ENCODE measurements at regions not wholly inside any gene's neighbourhood (a gene's known extent, or its start where the extent isn't known, plus 50 kb on each side); places are given as distances from the start of the nearest gene placed in this dataset.

DNA sequence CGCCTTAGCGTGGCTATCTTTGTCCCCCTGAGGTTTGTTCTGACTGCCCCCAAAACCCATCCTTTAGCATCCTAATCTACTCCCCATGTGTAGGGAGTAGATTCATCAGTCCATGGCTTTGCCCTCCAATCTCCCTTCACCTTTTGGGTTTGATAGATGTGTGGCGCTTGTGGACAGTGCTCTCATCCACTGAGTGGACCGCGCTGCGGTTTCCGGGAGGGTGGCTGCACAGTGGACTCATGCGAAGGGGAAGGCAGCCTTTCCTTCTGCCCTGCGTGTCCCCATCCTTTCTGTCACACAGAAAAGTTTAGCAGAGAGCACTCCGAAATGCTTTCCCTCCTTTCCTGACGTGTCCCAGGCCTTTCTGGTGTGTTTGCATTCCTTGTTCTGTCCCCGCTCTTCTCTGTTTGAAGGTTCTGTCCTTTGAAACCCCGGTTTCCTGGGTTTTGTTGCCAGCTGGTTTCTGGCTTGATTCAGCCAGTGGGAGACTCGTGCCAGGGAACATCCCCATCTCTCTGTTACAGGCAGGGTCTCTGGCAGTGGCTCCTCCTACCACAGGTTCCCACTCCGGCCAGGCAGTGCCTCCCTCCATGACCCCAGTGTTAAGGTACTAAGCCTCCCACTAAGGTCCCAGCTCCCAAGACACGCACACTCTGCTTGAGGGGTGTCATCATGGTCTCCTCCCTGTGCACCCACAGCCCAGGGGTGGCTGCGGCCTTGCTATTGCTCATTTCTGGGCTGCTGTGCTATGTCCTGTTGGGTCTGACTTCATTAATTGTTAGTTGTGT is 547.7 kb upstream of the DPP6 start:
- TF ChIP-seq, protein P1, sequence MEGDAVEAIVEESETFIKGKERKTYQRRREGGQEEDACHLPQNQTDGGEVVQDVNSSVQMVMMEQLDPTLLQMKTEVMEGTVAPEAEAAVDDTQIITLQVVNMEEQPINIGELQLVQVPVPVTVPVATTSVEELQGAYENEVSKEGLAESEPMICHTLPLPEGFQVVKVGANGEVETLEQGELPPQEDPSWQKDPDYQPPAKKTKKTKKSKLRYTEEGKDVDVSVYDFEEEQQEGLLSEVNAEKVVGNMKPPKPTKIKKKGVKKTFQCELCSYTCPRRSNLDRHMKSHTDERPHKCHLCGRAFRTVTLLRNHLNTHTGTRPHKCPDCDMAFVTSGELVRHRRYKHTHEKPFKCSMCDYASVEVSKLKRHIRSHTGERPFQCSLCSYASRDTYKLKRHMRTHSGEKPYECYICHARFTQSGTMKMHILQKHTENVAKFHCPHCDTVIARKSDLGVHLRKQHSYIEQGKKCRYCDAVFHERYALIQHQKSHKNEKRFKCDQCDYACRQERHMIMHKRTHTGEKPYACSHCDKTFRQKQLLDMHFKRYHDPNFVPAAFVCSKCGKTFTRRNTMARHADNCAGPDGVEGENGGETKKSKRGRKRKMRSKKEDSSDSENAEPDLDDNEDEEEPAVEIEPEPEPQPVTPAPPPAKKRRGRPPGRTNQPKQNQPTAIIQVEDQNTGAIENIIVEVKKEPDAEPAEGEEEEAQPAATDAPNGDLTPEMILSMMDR (IDR thresholded peaks at IDR 0.05; ENCODE audit: borderline replicate concordance), result no peak
- Histone ChIP-seq H3K4me1 (no peaks in the 10 kb centered on the region), H3K36me3 (no peaks in the 10 kb centered on the region), H3K27ac (replicated peaks) (no peak overlapping the region), H3K9me3 (replicated peaks) (peaks cover 29% of the 10 kb centered on the region), H3K4me3 (no peak overlapping the region), H3K27me3 (ENCODE audit: low read depth) (no peaks in the 10 kb centered on the region)
- intact Hi-C loops (cut with micrococcal nuclease), result no loop called here
- DNase-seq, result no peak

DNA sequence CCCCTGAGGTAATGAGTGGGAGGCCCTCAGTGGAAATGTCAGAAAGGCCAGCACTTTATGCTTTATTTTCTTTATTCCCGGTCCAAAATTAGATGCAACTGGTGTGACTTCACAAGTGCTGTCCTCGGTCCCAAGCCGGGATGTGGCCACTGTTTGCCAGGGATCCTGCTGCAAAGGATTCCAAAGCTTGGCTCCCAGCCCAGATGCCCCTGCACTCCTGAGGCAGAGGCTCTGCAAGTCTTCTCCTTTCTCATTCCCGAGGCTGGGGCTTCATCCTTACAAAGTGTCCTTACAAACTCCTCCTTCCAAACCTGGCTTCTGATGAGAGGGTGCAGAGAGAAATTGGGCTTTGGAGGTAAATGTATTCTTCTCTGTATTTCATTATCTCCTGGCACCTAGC is 544.3 kb upstream of the DPP6 start:
- peaks cover 22% of the 10 kb centered on the region for H3K9me3 ChIP-seq (replicated peaks)
- TF ChIP-seq, protein P1 (IDR thresholded peaks at IDR 0.05; ENCODE audit: borderline replicate concordance), result no peak

DNA sequence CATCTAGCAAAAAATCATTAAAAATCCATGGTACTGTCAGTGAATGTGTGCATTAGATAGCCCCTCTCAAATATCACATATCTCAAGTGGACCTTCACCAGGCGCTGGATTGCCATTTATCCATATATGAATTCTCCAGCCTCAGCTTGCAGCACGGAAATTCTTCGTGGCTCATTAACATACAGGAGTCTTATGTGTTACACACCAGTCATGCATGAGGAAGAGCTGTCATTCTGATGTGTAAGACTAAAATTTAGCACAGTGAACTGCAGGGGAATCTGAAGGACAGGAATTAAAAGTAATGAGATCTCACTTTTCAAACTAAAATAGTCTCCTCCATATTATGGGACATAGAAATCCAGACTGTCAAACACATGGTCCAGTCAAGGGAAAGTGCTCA is 542.4 kb upstream of the DPP6 start:
- Histone ChIP-seq H3K36me3 (no peaks in the 10 kb centered on the region), H3K4me1 (no peaks in the 10 kb centered on the region), H3K4me3 (no peak overlapping the region), H3K27me3 (ENCODE audit: low read depth) (no peaks in the 10 kb centered on the region), H3K9me3 (replicated peaks) (peaks cover 22% of the 10 kb centered on the region), H3K27ac (replicated peaks) (no peak overlapping the region)
- TF ChIP-seq, protein P1 (IDR thresholded peaks at IDR 0.05; ENCODE audit: borderline replicate concordance), result no peak
- intact Hi-C loops (cut with micrococcal nuclease), result no loop called here
- no peak for DNase-seq

More for the DNA sequence above, 544.3 kb upstream of the DPP6 start:
- intact Hi-C loops (cut with micrococcal nuclease), result no loop called here
- no peaks in the 10 kb centered on the region for H3K27me3 ChIP-seq (ENCODE audit: low read depth)
- no peak for DNase-seq
- H3K4me1 ChIP-seq, result no peaks in the 10 kb centered on the region
- no peaks in the 10 kb centered on the region for H3K36me3 ChIP-seq
- H3K4me3 ChIP-seq, result no peak overlapping the region
- no peak overlapping the region for H3K27ac ChIP-seq (replicated peaks)

DNA sequence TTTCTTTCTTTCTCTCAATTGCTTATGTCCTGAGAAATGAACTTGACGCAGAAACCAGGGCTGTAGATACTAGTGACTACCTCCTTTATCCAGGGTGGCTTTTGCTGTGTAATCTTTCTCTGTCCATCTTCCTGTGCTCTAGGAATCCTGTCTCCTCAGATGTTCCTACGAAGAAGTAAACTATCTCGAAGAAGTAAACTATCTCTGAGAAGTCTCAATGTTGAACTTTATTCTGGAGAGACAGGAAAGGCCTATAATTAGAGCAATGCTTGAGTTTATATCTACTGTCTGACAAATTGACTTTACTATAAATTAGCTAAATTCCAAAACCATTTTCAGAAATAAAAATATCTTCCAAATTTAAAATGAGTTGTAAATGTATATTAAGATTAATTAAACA is 541.5 kb upstream of the DPP6 start:
- intact Hi-C loops (cut with micrococcal nuclease), result no loop called here
- peaks cover 29% of the 10 kb centered on the region for H3K9me3 ChIP-seq (replicated peaks)
- DNase-seq, result no peak
- TF ChIP-seq, protein P1 (IDR thresholded peaks at IDR 0.05; ENCODE audit: borderline replicate concordance), result no peak
- no peak overlapping the region for H3K27ac ChIP-seq (replicated peaks)
- no peak overlapping the region for H3K4me3 ChIP-seq
- no peaks in the 10 kb centered on the region for H3K4me1 ChIP-seq
- no peaks in the 10 kb centered on the region for H3K36me3 ChIP-seq
- H3K27me3 ChIP-seq (ENCODE audit: low read depth), result no peaks in the 10 kb centered on the region

DNA sequence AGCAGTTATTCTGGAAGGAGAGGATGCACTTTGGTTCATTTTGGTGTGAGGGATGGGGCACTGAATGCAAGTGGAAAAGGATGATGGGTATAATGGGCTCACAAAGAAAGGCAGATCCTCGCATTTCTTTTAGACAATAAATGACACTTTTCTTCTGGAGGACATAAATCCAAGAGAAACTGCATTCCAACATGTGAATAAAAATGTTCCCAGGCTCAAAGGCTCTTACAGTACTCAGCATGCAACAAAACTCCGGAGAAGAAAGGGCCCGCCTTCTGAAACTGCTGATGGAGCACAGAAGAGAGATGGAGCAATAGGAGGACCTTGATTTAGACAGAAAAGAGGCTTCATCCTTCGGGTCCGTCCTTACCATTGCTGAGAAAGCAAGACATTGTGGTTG is 538.2 kb upstream of the DPP6 start:
- Histone ChIP-seq H3K27me3 (ENCODE audit: low read depth) (no peaks in the 10 kb centered on the region), H3K27ac (replicated peaks) (no peak overlapping the region), H3K4me3 (no peak overlapping the region), H3K36me3 (no peaks in the 10 kb centered on the region), H3K9me3 (replicated peaks) (peaks cover 7% of the 10 kb centered on the region), H3K4me1 (no peaks in the 10 kb centered on the region)
- TF ChIP-seq, protein P1 (IDR thresholded peaks at IDR 0.05; ENCODE audit: borderline replicate concordance), result no peak
- intact Hi-C loops (cut with micrococcal nuclease), result no loop called here
- no peak for DNase-seq
